PC-3 (cell line): ENCODE measurements at regions not wholly inside any gene's neighbourhood (a gene's known extent, or its start where the extent isn't known, plus 50 kb on each side); places are given as distances from the start of the nearest gene placed in this dataset.

ENCODE experiments used
- ATAC-seq: fragments of 200-7000 bp; cut with Tn5 transposase; 2 replicates; pipeline ENCODE4 v1.9.1; 2020; ENCODE audit warnings: mild to moderate bottlenecking, moderate library complexity
- BruUV-seq: library from RNA; stranded (reverse); fragments of 400-500 nt; replicated peaks from 2 replicates; lab custom pipeline; 2021; lab: Mats Ljungman, UMichigan
- CTCF ChIA-PET: fragments of 300-600 bp; sonication (Branson Sonifier 250); formaldehyde crosslinking; loops from one replicate; lab custom pipeline; 2022; ENCODE audit warnings: antibody characterized with exemption; lab: Charles Lee
- POLR2A ChIA-PET: fragments of 300-600 bp; sonication (Branson Sonifier 250); formaldehyde crosslinking; loops from one replicate; lab custom pipeline; 2022; ENCODE audit warnings: antibody characterized with exemption; ENCODE audit not compliant: unreplicated experiment; lab: Charles Lee
- DNase-seq: peaks from one replicate; pipeline ENCODE4 v3.0.0-alpha.2; 2015
- H2AFZ ChIP-seq: fragments of 300-600 bp; sonication (generic); 2 replicates; pipeline ENCODE4 v1.6.0; 2016; ENCODE audit warnings: antibody characterized with exemption, low read length
- H3F3A ChIP-seq: fragments of 300-600 bp; sonication (generic); one replicate; pipeline ENCODE4 v1.6.0; 2017; ENCODE audit warnings: antibody characterized with exemption, low read length, control low read depth, mild to moderate bottlenecking; ENCODE audit not compliant: unreplicated experiment
- H3K27ac ChIP-seq: fragments of 300-600 bp; sonication (generic); 2 replicates; pipeline ENCODE4 v1.5.1; 2016; ENCODE audit warnings: mild to moderate bottlenecking, low read length
- H3K27me3 ChIP-seq: fragments of 300-600 bp; sonication (generic); 2 replicates; pipeline ENCODE4 v1.6.1; 2016; ENCODE audit warnings: low read length, mixed read lengths
- H3K36me3 ChIP-seq: fragments of 300-600 bp; sonication (generic); 2 replicates; pipeline ENCODE4 v1.6.1; 2016; ENCODE audit warnings: low read depth, mixed run types, low read length, mixed read lengths
- H3K4me1 ChIP-seq: fragments of 300-600 bp; sonication (generic); 2 replicates; pipeline ENCODE4 v1.5.1; 2016; ENCODE audit warnings: low read length; ENCODE audit not compliant: insufficient read depth
- H3K4me2 ChIP-seq: fragments of 300-600 bp; sonication (generic); 2 replicates; pipeline ENCODE4 v1.6.0; 2016; ENCODE audit warnings: low read length
- H3K4me3 ChIP-seq: fragments of 300-600 bp; sonication (generic); 2 replicates; pipeline ENCODE4 v1.5.1; 2016; ENCODE audit warnings: mild to moderate bottlenecking, low read length, mixed read lengths
- H3K79me2 ChIP-seq: fragments of 300-600 bp; sonication (generic); 2 replicates; pipeline ENCODE4 v1.6.1; 2017; ENCODE audit warnings: low read length, mixed read lengths
- H3K9ac ChIP-seq: fragments of 300-600 bp; sonication (generic); 2 replicates; pipeline ENCODE4 v1.6.0; 2016; ENCODE audit warnings: mild to moderate bottlenecking, low read length
- H3K9me2 ChIP-seq: fragments of 300-600 bp; sonication (generic); replicated peaks from 2 replicates; pipeline ENCODE4 v1.6.1; 2016; ENCODE audit warnings: mixed run types, low read length, mixed read lengths
- H3K9me3 ChIP-seq: fragments of 300-600 bp; sonication (generic); 2 replicates; pipeline ENCODE4 v1.6.1; 2016; ENCODE audit warnings: low read length, mixed read lengths
- H4K20me1 ChIP-seq: fragments of 300-600 bp; sonication (generic); 2 replicates; pipeline ENCODE4 v1.6.1; 2016; ENCODE audit warnings: low read length, mixed read lengths
- EZH2 ChIP-seq: fragments of 300-600 bp; sonication (generic); IDR thresholded peaks from one replicate; pipeline ENCODE4 v1.6.1; 2017; ENCODE audit warnings: antibody characterized with exemption, mild to moderate bottlenecking, low read length; ENCODE audit not compliant: unreplicated experiment
- EZH2phosphoT487 ChIP-seq: fragments of 300-600 bp; sonication (generic); IDR thresholded peaks from 2 replicates; pipeline ENCODE4 v1.6.1; 2018; ENCODE audit warnings: mild to moderate bottlenecking, antibody characterized with exemption, low read length, borderline replicate concordance
- intact Hi-C: fragments of 100-400 bp; cut with micrococcal nuclease; formaldehyde crosslinking; loops from 2 replicates; pipeline ENCODE4 v1.9.0; 2023
- TF ChIP-seq, protein P1 (sequence below): fragments of 300-600 bp; sonication (generic); conservative IDR thresholded peaks from 2 replicates; pipeline ENCODE4 v1.5.1; 2017; ENCODE audit warnings: antibody characterized with exemption, low read depth, mild to moderate bottlenecking, low read length

DNA sequence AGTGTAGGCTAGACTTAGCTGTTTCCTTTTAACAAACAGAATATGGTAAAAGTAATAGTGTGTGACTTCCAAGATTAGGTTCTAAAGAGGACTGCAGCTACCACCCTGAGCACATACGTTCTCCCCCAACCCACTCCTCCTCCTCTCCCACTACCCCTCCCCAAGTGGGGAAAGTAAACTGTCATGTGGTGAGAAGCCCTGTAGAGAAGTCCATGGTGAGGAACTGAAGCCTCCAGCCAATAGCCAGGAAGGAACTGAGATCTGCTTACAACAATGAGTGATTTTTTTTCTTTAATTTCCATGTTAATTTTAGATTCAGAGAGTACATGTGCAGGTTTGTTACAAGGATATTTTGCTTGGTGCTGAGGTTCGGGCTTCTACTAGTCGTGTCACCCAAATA is 57.0 kb upstream of the EGLN3 start:
- BruUV-seq = no TSS peak
- TF ChIP-seq EZH2phosphoT487 (no peak), EZH2 (no peak)
- TF ChIP-seq, protein P1, sequence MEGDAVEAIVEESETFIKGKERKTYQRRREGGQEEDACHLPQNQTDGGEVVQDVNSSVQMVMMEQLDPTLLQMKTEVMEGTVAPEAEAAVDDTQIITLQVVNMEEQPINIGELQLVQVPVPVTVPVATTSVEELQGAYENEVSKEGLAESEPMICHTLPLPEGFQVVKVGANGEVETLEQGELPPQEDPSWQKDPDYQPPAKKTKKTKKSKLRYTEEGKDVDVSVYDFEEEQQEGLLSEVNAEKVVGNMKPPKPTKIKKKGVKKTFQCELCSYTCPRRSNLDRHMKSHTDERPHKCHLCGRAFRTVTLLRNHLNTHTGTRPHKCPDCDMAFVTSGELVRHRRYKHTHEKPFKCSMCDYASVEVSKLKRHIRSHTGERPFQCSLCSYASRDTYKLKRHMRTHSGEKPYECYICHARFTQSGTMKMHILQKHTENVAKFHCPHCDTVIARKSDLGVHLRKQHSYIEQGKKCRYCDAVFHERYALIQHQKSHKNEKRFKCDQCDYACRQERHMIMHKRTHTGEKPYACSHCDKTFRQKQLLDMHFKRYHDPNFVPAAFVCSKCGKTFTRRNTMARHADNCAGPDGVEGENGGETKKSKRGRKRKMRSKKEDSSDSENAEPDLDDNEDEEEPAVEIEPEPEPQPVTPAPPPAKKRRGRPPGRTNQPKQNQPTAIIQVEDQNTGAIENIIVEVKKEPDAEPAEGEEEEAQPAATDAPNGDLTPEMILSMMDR = no peak
- no peak overlapping the region for H2AFZ ChIP-seq
- no peak overlapping the region for H3K27ac ChIP-seq
- POLR2A ChIA-PET = no interaction called here
- ATAC-seq (no peak), DNase-seq (no peak)
- no peaks in the 10 kb centered on the region for H3K79me2 ChIP-seq
- no peaks in the 10 kb centered on the region for H3K9me2 ChIP-seq
- no peak overlapping the region for H3K9ac ChIP-seq
- no peak overlapping the region for H3K4me3 ChIP-seq
- H3K4me2 ChIP-seq = no peak overlapping the region
- CTCF ChIA-PET = interaction anchor here (0.7 kb wide), 1 partner anchor 47 kb away, joined by 3 read pairs; no protein-coding TSS in a partner anchor
- no peaks in the 10 kb centered on the region for H3F3A ChIP-seq
- H3K9me3 ChIP-seq = no peaks in the 10 kb centered on the region
- H3K27me3 ChIP-seq = peaks cover 50% of the 10 kb centered on the region
- H3K36me3 ChIP-seq = no peaks in the 10 kb centered on the region
- no peaks in the 10 kb centered on the region for H3K4me1 ChIP-seq
- H4K20me1 ChIP-seq = no peaks in the 10 kb centered on the region
- intact Hi-C loops = no loop called here

DNA sequence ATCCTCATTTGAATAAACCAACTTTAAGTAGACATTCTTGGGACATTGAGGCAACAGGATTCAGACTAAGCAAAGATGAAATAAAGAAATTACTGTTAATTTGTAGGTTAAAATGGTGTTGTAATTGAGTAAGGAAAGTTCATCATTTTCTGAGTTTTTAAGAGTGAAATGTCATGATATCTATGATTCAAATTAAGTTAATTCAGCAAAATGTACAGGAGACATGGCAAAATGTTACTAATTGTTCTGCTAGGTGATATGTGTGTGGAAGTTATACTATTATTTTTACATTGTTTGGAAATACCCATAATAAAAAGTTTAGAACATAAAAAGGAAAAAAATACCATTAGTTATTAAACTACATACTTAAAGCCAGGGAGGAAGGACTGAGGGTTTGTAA is 55.0 kb upstream of the EGLN3 start:
- DNase-seq (no peak), ATAC-seq (no peak)
- TF ChIP-seq EZH2phosphoT487 = no peak
- no peak for TF ChIP-seq EZH2
- TF ChIP-seq, protein P1 = no peak
- ChIA-PET POLR2A (no interaction called here), CTCF (no interaction called here)
- Histone ChIP-seq H3K9ac (no peak overlapping the region), H3F3A (no peaks in the 10 kb centered on the region), H3K4me1 (no peaks in the 10 kb centered on the region), H3K79me2 (no peaks in the 10 kb centered on the region), H3K9me3 (no peaks in the 10 kb centered on the region), H3K36me3 (no peaks in the 10 kb centered on the region), H4K20me1 (no peaks in the 10 kb centered on the region), H3K27me3 (peaks cover 50% of the 10 kb centered on the region), H3K27ac (no peak overlapping the region), H3K4me3 (no peak overlapping the region), H3K4me2 (no peak overlapping the region), H3K9me2 (no peaks in the 10 kb centered on the region), H2AFZ (no peak overlapping the region)
- no TSS peak for BruUV-seq
- intact Hi-C loops = no loop called here

DNA sequence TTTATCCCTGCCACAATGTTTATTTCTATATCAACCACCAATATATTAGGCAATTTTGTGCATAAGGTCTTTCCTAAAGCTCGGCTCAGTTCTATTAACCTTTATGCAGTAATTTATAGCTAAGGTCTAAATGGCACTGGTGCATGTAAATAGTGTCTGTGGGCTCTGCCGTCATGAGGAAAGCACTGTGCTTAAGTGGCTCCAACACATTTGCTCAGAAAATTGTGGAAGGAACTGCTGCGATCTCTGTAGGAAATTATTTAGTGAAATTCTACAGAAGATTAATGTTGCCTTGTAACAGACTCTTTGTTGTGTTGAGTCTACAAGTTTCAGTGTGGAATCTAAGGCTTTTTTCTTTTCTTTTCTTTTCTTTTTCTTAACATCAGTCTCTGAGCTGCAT is 54.0 kb upstream of the EGLN3 start:
- Histone ChIP-seq H3K4me1 (no peaks in the 10 kb centered on the region), H3F3A (no peaks in the 10 kb centered on the region), H3K9me3 (no peaks in the 10 kb centered on the region), H3K9ac (no peak overlapping the region), H3K27ac (no peak overlapping the region), H3K4me2 (no peak overlapping the region), H3K27me3 (peaks cover 45% of the 10 kb centered on the region), H4K20me1 (no peaks in the 10 kb centered on the region), H3K4me3 (no peak overlapping the region), H2AFZ (no peak overlapping the region), H3K79me2 (no peaks in the 10 kb centered on the region), H3K36me3 (no peaks in the 10 kb centered on the region), H3K9me2 (no peaks in the 10 kb centered on the region)
- no TSS peak for BruUV-seq
- DNase-seq (no peak), ATAC-seq (no peak)
- no peak for TF ChIP-seq EZH2phosphoT487
- no peak for TF ChIP-seq EZH2
- TF ChIP-seq, protein P1 = no peak
- ChIA-PET POLR2A (no interaction called here), CTCF (no interaction called here)
- intact Hi-C loops = no loop called here
